ENCODE measurements at regions not wholly inside any gene's neighbourhood (a gene's known extent, or its start where the extent isn't known, plus 50 kb on each side); places are given as distances from the start of the nearest gene placed in this dataset.
A peak's percentile ranks its signal among the peaks of the same experiment; 100 is the strongest.

- H3K4me3 ChIP-seq (ENCODE audit: low read depth, low read length), result no peak overlapping the region
- in situ Hi-C loops (cut with HindIII; ENCODE audit: low sequenced_read_pairs), result no loop called here
- TF ChIP-seq CTCF (IDR thresholded peaks at IDR 0.05; ENCODE audit: low read depth, low read length), result peak; percentile 24
- DNase-seq (ENCODE audit: low read depth, low spot score), result peak; percentile 57
Observed at GRCh38 chr4:184287697-184288255, 70.1 kb upstream of the ENPP6 start.

- in situ Hi-C loops (cut with HindIII; ENCODE audit: low sequenced_read_pairs), result no loop called here
- no peak overlapping the region for H3K4me3 ChIP-seq (ENCODE audit: low read depth, low read length)
- DNase-seq (ENCODE audit: low read depth, low spot score), result no peak
- no peak for TF ChIP-seq CTCF (IDR thresholded peaks at IDR 0.05; ENCODE audit: low read depth, low read length)
Observed at GRCh38 chr4:184286358-184286757, 68.7 kb upstream of the ENPP6 start.

- in situ Hi-C loops (cut with HindIII; ENCODE audit: low sequenced_read_pairs), result no loop called here
- no peak overlapping the region for H3K4me3 ChIP-seq (ENCODE audit: low read depth, low read length)
- TF ChIP-seq CTCF (IDR thresholded peaks at IDR 0.05; ENCODE audit: low read depth, low read length), result no peak
- DNase-seq (ENCODE audit: low read depth, low spot score), result no peak
Observed at GRCh38 chr4:184284742-184285141, 67.1 kb upstream of the ENPP6 start.

GRCh38 chr4:184284336-184284690, 66.6 kb upstream of the ENPP6 start:
- no peak for TF ChIP-seq CTCF (IDR thresholded peaks at IDR 0.05; ENCODE audit: low read depth, low read length)
- H3K4me3 ChIP-seq (ENCODE audit: low read depth, low read length), result no peak overlapping the region
- no peak for DNase-seq (ENCODE audit: low read depth, low spot score)
- in situ Hi-C loops (cut with HindIII; ENCODE audit: low sequenced_read_pairs), result no loop called here

GRCh38 chr4:184283659-184284335, 66.1 kb upstream of the ENPP6 start:
- no peak overlapping the region for H3K4me3 ChIP-seq (ENCODE audit: low read depth, low read length)
- no peak for TF ChIP-seq CTCF (IDR thresholded peaks at IDR 0.05; ENCODE audit: low read depth, low read length)
- no peak for DNase-seq (ENCODE audit: low read depth, low spot score)
- in situ Hi-C loops (cut with HindIII; ENCODE audit: low sequenced_read_pairs), result no loop called here

GRCh38 chr4:184282895-184283654, 65.4 kb upstream of the ENPP6 start:
- DNase-seq (ENCODE audit: low read depth, low spot score), result no peak
- in situ Hi-C loops (cut with HindIII; ENCODE audit: low sequenced_read_pairs), result no loop called here
- no peak overlapping the region for H3K4me3 ChIP-seq (ENCODE audit: low read depth, low read length)
- no peak for TF ChIP-seq CTCF (IDR thresholded peaks at IDR 0.05; ENCODE audit: low read depth, low read length)
